K562 (cell line): ENCODE measurements at regions not wholly inside any gene's neighbourhood (a gene's known extent, or its start where the extent isn't known, plus 50 kb on each side); places are given as distances from the start of the nearest gene placed in this dataset.

Experiments used
- PREB ChIP-seq: sonication (generic); formaldehyde crosslinking; IDR thresholded peaks from 2 replicates; pipeline ENCODE4 v1.8.1; 2023; ENCODE audit warnings: mild to moderate bottlenecking, missing genetic modification reagents
- SLC30A9 ChIP-seq: fragments of 250-450 bp; sonication (Bioruptor Pico); IDR thresholded peaks from 2 replicates; pipeline ENCODE4 v1.8.0; 2022; ENCODE audit warnings: mild to moderate bottlenecking, moderate library complexity
- ZKSCAN8 ChIP-seq: fragments of 200-800 bp; sonication (Bioruptor generic); IDR thresholded peaks from 2 replicates; pipeline ENCODE4 v1.6.1; 2016; ENCODE audit warnings: missing genetic modification characterization, missing compliant biosample characterization
- ZNF23 ChIP-seq: fragments of 250-450 bp; sonication (Bioruptor Pico); IDR thresholded peaks from 2 replicates; pipeline ENCODE4 v1.4.0; 2020; ENCODE audit warnings: mild to moderate bottlenecking
- TF ChIP-seq, protein P1 (sequence below), 3 experiments: IDR thresholded peaks in 2 of 3; conservative IDR thresholded peaks in 1 of 3; 2 replicates each; pipeline ENCODE4 v1.5.1; 2011 to 2012; ENCODE audit warnings: low read length in 3 of 3, mild to moderate bottlenecking in 3 of 3, control low read depth in 2 of 3, improper control_type of control experiment in 1 of 3, inconsistent platforms in 1 of 3, low read depth in 1 of 3, mixed read lengths in 1 of 3, moderate library complexity in 1 of 3; ENCODE audit not compliant: insufficient read depth in 2 of 3
- TF ChIP-seq, protein P2 (sequence below): sonication (generic); formaldehyde crosslinking; IDR thresholded peaks from 2 replicates; pipeline ENCODE4 v1.9.0; 2022; ENCODE audit warnings: mild to moderate bottlenecking, missing genetic modification reagents

DNA sequence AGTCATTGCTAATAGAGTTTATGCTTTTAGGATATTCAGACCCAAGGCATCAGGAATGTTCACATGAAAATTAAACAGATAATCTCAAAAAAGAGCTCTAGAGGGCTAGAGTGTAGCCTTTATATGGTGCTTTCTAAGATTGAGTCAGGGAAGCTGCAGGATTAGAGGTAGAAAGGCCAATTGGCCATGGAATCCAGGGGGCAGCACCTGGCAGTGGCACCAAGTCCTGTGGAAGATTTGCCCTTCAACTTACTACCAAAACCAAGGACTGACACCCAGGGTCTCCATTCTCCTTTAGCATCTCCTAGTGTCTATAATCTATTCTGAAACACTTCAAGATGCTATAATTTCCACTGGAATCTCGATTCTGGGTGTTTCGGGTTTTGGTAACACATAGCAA lies 112.4 kb downstream of the ACER2 start (continued):
- TF ChIP-seq, protein P1, sequence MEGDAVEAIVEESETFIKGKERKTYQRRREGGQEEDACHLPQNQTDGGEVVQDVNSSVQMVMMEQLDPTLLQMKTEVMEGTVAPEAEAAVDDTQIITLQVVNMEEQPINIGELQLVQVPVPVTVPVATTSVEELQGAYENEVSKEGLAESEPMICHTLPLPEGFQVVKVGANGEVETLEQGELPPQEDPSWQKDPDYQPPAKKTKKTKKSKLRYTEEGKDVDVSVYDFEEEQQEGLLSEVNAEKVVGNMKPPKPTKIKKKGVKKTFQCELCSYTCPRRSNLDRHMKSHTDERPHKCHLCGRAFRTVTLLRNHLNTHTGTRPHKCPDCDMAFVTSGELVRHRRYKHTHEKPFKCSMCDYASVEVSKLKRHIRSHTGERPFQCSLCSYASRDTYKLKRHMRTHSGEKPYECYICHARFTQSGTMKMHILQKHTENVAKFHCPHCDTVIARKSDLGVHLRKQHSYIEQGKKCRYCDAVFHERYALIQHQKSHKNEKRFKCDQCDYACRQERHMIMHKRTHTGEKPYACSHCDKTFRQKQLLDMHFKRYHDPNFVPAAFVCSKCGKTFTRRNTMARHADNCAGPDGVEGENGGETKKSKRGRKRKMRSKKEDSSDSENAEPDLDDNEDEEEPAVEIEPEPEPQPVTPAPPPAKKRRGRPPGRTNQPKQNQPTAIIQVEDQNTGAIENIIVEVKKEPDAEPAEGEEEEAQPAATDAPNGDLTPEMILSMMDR (IDR thresholded peaks at IDR 0.05 in 2 of 3, conservative IDR thresholded peaks at IDR 0.05 in 1 of 3; ENCODE audit: insufficient read depth in 2 of 3, low read depth in 1 of 3, low read length in 3 of 3) = no peak
- TF ChIP-seq ZKSCAN8 (CRISPR knock-in tag) = no peak
- TF ChIP-seq PREB (CRISPR knock-in tag) = no peak
- no peak for TF ChIP-seq SLC30A9
- TF ChIP-seq, protein P2, sequence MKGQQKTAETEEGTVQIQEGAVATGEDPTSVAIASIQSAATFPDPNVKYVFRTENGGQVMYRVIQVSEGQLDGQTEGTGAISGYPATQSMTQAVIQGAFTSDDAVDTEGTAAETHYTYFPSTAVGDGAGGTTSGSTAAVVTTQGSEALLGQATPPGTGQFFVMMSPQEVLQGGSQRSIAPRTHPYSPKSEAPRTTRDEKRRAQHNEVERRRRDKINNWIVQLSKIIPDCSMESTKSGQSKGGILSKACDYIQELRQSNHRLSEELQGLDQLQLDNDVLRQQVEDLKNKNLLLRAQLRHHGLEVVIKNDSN (CRISPR knock-in tag) = no peak
- no peak for TF ChIP-seq ZNF23 (CRISPR knock-in tag)
